ENCODE measurements at regions not wholly inside any gene's neighbourhood (a gene's known extent, or its start where the extent isn't known, plus 50 kb on each side); places are given as distances from the start of the nearest gene placed in this dataset.

DNA sequence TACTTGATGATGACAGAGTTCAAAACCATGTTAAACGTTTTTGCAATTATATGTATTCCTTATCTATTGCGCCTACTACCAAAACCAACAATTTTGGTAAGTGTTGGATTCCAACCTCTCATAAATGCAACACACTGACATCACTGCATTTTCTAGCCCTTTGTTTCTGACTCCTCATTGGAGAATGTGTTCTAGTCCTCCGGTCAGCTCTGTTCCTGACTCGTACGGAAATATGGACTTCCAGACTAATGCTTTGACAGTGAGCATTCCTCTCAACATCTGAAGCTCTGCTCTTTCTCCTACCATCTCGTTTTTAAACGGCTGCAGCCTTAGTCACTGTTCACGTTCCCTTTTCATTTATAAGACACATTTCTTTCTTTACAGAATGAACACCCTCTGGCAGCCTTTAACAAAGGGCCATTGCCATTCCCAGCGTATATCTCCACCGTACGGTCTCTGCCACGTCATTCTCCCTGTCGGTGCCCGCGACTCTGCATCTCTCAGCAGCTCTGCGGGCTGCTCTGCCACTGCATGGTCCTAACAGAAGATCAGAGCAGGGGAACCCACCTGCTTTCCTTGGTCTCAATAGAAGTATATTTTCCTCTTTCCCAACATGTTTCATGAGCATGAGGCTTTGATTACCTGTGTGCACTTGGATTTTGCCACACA, 103.0 kb upstream of the SYNDIG1 start:
- H3K36me3 ChIP-seq (replicated peaks; ENCODE audit: insufficient read depth, low read depth) = no peaks in the 10 kb centered on the region
- no peaks in the 10 kb centered on the region for H3K79me2 ChIP-seq
- no peaks in the 10 kb centered on the region for H4K20me1 ChIP-seq (ENCODE audit: insufficient read depth, poor library complexity, severe bottlenecking)
- no peak overlapping the region for H2AFZ ChIP-seq
- H3K4me1 ChIP-seq (ENCODE audit: insufficient read depth) = no peaks in the 10 kb centered on the region
- TF ChIP-seq EZH2 (IDR thresholded peaks at IDR 0.05; ENCODE audit: borderline replicate concordance) (no peak), EZH2phosphoT487 (IDR thresholded peaks at IDR 0.05; ENCODE audit: low read depth, severe bottlenecking, unreplicated experiment) (no peak)
- TF ChIP-seq, protein P1, sequence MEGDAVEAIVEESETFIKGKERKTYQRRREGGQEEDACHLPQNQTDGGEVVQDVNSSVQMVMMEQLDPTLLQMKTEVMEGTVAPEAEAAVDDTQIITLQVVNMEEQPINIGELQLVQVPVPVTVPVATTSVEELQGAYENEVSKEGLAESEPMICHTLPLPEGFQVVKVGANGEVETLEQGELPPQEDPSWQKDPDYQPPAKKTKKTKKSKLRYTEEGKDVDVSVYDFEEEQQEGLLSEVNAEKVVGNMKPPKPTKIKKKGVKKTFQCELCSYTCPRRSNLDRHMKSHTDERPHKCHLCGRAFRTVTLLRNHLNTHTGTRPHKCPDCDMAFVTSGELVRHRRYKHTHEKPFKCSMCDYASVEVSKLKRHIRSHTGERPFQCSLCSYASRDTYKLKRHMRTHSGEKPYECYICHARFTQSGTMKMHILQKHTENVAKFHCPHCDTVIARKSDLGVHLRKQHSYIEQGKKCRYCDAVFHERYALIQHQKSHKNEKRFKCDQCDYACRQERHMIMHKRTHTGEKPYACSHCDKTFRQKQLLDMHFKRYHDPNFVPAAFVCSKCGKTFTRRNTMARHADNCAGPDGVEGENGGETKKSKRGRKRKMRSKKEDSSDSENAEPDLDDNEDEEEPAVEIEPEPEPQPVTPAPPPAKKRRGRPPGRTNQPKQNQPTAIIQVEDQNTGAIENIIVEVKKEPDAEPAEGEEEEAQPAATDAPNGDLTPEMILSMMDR (IDR thresholded peaks at IDR 0.05; ENCODE audit: poor library complexity) = no peak
- no peaks in the 10 kb centered on the region for H3K9me3 ChIP-seq (ENCODE audit: low read depth)
- no peak overlapping the region for H3K27ac ChIP-seq
- no peak overlapping the region for H3K4me3 ChIP-seq
- no peak overlapping the region for H3K4me2 ChIP-seq
- WGBS (ENCODE audit: low lambda C conversion rate, missing lambda C conversion rate) = 83% methylated on average over 16 of the region's 16 CpGs
- no peak for DNase-seq (ENCODE audit: low spot score)
- H3K9me2 ChIP-seq (replicated peaks; ENCODE audit: insufficient read depth) = no peaks in the 10 kb centered on the region
- no peaks in the 10 kb centered on the region for H3K27me3 ChIP-seq

DNA sequence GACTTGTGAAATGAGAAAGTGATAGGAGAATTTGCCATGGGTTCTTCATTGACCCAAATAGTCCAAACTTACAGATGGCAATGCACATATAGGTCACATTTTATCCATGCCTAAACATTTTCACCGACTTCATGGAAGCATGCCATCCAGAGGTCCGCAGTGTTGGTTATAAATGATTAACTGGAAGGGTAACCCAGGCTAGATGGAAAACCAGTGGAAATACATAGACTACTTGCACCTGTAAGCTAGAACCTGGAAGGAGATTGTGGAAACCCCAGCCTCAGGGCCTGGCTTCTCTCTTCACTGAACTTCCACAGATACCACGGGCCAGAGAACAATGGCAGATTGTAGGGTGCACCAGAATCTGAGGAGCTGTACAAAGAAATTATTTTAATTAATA, 103.8 kb upstream of the SYNDIG1 start:
- no peak for DNase-seq (ENCODE audit: low spot score)
- TF ChIP-seq EZH2 (IDR thresholded peaks at IDR 0.05; ENCODE audit: borderline replicate concordance) (no peak), EZH2phosphoT487 (IDR thresholded peaks at IDR 0.05; ENCODE audit: low read depth, severe bottlenecking, unreplicated experiment) (no peak)
- TF ChIP-seq, protein P1 (IDR thresholded peaks at IDR 0.05; ENCODE audit: poor library complexity) = no peak
- Histone ChIP-seq H3K4me2 (no peak overlapping the region), H3K36me3 (replicated peaks; ENCODE audit: insufficient read depth, low read depth) (no peaks in the 10 kb centered on the region), H3K27ac (no peak overlapping the region), H3K27me3 (no peaks in the 10 kb centered on the region), H3K79me2 (no peaks in the 10 kb centered on the region), H4K20me1 (ENCODE audit: insufficient read depth, poor library complexity, severe bottlenecking) (no peaks in the 10 kb centered on the region), H3K4me1 (ENCODE audit: insufficient read depth) (no peaks in the 10 kb centered on the region), H3K9me3 (ENCODE audit: low read depth) (no peaks in the 10 kb centered on the region), H2AFZ (no peak overlapping the region), H3K4me3 (no peak overlapping the region), H3K9me2 (replicated peaks; ENCODE audit: insufficient read depth) (no peaks in the 10 kb centered on the region)
- WGBS (ENCODE audit: low lambda C conversion rate, missing lambda C conversion rate) = 73% methylated on average over 3 of the region's 3 CpGs

DNA sequence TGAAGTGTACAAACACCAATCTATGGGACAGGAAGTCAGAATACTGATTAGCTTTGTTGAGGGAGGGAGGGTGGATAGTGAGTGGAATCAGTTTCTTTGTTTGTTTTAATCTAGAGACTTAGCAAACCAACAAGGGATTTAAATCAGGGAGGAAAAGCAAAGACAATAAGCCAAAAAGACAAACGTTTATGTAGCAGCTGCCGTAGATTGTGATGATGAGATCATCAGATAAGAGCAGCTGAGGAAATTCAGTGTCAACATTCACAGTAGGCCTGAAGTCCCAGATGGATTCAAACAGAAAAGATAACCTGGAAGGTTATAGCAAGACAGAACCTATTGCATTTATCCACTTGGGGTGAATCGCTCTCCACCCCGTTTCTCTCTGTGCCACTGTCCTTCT, 104.9 kb upstream of the SYNDIG1 start:
- Histone ChIP-seq H3K9me3 (ENCODE audit: low read depth) (no peaks in the 10 kb centered on the region), H3K4me2 (no peak overlapping the region), H3K79me2 (no peaks in the 10 kb centered on the region), H3K27ac (no peak overlapping the region), H2AFZ (no peak overlapping the region), H3K4me3 (no peak overlapping the region), H4K20me1 (ENCODE audit: insufficient read depth, poor library complexity, severe bottlenecking) (no peaks in the 10 kb centered on the region), H3K4me1 (ENCODE audit: insufficient read depth) (no peaks in the 10 kb centered on the region), H3K36me3 (replicated peaks; ENCODE audit: insufficient read depth, low read depth) (no peaks in the 10 kb centered on the region), H3K27me3 (no peaks in the 10 kb centered on the region), H3K9me2 (replicated peaks; ENCODE audit: insufficient read depth) (no peaks in the 10 kb centered on the region)
- TF ChIP-seq EZH2 (IDR thresholded peaks at IDR 0.05; ENCODE audit: borderline replicate concordance) (no peak), EZH2phosphoT487 (IDR thresholded peaks at IDR 0.05; ENCODE audit: low read depth, severe bottlenecking, unreplicated experiment) (no peak)
- TF ChIP-seq, protein P1 (IDR thresholded peaks at IDR 0.05; ENCODE audit: poor library complexity) = no peak
- no peak for DNase-seq (ENCODE audit: low spot score)
- WGBS (ENCODE audit: low lambda C conversion rate, missing lambda C conversion rate) = 35% methylated on average over 4 of the region's 4 CpGs

All from hepatocyte (in vitro differentiated cells).